CD4-positive, alpha-beta memory T cell (primary cell): ENCODE measurements at regions not wholly inside any gene's neighbourhood (a gene's known extent, or its start where the extent isn't known, plus 50 kb on each side); places are given as distances from the start of the nearest gene placed in this dataset.
"Not testable (repeated sequence)": the region's sequence is repeated elsewhere in the genome, so short reads cannot be mapped to it uniquely, and the experiment has no call there.

Source experiments
- CTCF ChIA-PET: fragments of 350-600 bp; sonication (Branson Sonifier 250); formaldehyde crosslinking; loops from one replicate; lab custom pipeline; 2021; ENCODE audit warnings: inconsistent platforms; ENCODE audit not compliant: partially characterized antibody; lab: Charles Lee
- POLR2A ChIA-PET: fragments of 350-600 bp; sonication (Branson Sonifier 250); formaldehyde crosslinking; loops from one replicate; lab custom pipeline; 2021; ENCODE audit not compliant: partially characterized antibody; lab: Charles Lee
- DNase-seq, 5 donors: peaks; one replicate each; pipeline versions ENCODE4 v3.0.0 to v3.0.0-alpha.2; 2020 to 2022; ENCODE audit warnings: mixed read lengths in 1 of 5
- H3K27ac ChIP-seq: one replicate; pipeline ENCODE4 v1.7.0; 2013; ENCODE audit warnings: low read depth, low read length
- H3K27me3 ChIP-seq: 2 replicates; pipeline ENCODE4 v1.7.0; 2013; ENCODE audit warnings: mild to moderate bottlenecking, low read length, moderate library complexity; ENCODE audit not compliant: insufficient read depth
- H3K36me3 ChIP-seq: 2 replicates; pipeline ENCODE4 v1.7.0; 2013; ENCODE audit warnings: mild to moderate bottlenecking, low read length, moderate library complexity; ENCODE audit not compliant: insufficient read depth
- H3K4me1 ChIP-seq: 2 replicates; pipeline ENCODE4 v1.7.0; 2013; ENCODE audit warnings: mild to moderate bottlenecking, low read length, moderate library complexity; ENCODE audit not compliant: insufficient read depth
- H3K4me3 ChIP-seq, 2 donors: one replicate each; pipeline ENCODE4 v1.7.0; 2013; ENCODE audit warnings: low read length in 2 of 2, mild to moderate bottlenecking in 1 of 2
- H3K9me3 ChIP-seq, 2 donors: one replicate each; pipeline ENCODE4 v1.7.0; 2013; ENCODE audit warnings: low read length in 2 of 2, control low read depth in 1 of 2; ENCODE audit not compliant: control insufficient read depth in 1 of 2
- H3K27ac Mint-ChIP-seq, 7 donors: one replicate each; pipeline ENCODE4 v1.8.0; 2020 to 2021; ENCODE audit warnings: mixed read lengths in 7 of 7, mild to moderate bottlenecking in 6 of 7, inconsistent platforms in 3 of 7, moderate library complexity in 3 of 7
- H3K27me3 Mint-ChIP-seq, 2 donors: one replicate each; pipeline ENCODE4 v1.8.0; 2020 to 2021; ENCODE audit warnings: mixed read lengths in 2 of 2
- H3K36me3 Mint-ChIP-seq, 2 donors: one replicate each; pipeline ENCODE4 v1.8.0; 2020 to 2021; ENCODE audit warnings: mixed read lengths in 2 of 2, inconsistent platforms in 1 of 2, mild to moderate bottlenecking in 1 of 2
- H3K4me1 Mint-ChIP-seq, 4 donors: one replicate each; pipeline ENCODE4 v1.8.0; 2020 to 2021; ENCODE audit warnings: mixed read lengths in 4 of 4, mild to moderate bottlenecking in 1 of 4
- H3K4me3 Mint-ChIP-seq, 8 donors: one replicate each; pipeline ENCODE4 v1.8.0; 2020 to 2021; ENCODE audit warnings: mixed read lengths in 8 of 8, mild to moderate bottlenecking in 7 of 8, moderate library complexity in 6 of 8, inconsistent platforms in 3 of 8
- H3K9me3 Mint-ChIP-seq, 8 donors: one replicate each; pipeline ENCODE4 v1.8.0; 2020 to 2021; ENCODE audit warnings: mixed read lengths in 8 of 8, mild to moderate bottlenecking in 5 of 8, inconsistent platforms in 3 of 8, moderate library complexity in 1 of 8
- intact Hi-C: fragments of 100-400 bp; cut with micrococcal nuclease; formaldehyde crosslinking; loops from one replicate; pipeline ENCODE4 v1.15.1; 2023

DNA sequence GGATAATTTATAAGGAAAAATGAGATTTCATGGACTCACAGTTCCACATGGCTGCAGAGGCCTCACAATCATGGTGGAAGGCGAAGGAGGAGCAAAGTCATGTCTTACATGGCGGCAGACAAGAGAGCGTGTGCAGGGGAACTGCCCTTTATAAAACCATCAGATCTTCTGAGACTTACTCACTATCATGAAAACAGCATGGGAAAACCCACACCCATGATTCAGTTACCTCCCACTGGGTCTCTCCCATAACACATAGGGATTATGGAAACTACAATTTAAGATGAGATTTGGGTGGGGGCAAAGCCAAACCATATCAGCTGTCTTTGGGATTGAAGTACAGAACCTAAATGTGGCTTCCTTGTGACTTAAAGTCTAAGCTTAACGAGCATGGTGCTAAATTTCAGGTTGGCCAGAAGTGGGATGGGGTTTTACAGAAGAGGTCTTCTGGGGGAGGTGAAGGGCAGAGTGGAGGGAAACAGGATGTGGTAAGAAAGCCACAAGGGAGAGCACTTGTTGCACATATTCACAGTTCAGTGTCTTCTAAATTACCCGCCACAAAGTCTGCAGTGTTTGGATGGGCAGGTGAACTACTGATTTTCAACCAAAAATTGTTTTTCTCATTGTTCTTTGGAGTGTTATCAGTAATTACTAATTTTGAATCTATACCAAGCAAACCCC lies 49.7 kb upstream of the ARL17B start:
- H3K27ac Mint-ChIP-seq, intact Hi-C loops, H3K4me1 ChIP-seq, CTCF ChIA-PET, DNase-seq, H3K27me3 Mint-ChIP-seq, H3K36me3 Mint-ChIP-seq, H3K9me3 Mint-ChIP-seq, H3K9me3 ChIP-seq, H3K36me3 ChIP-seq, H3K4me3 Mint-ChIP-seq, H3K27ac ChIP-seq, H3K4me1 Mint-ChIP-seq, H3K4me3 ChIP-seq, H3K27me3 ChIP-seq, POLR2A ChIA-PET: not testable (repeated sequence)
